ENCODE measurements at regions not wholly inside any gene's neighbourhood (a gene's known extent, or its start where the extent isn't known, plus 50 kb on each side); places are given as distances from the start of the nearest gene placed in this dataset.

DNA sequence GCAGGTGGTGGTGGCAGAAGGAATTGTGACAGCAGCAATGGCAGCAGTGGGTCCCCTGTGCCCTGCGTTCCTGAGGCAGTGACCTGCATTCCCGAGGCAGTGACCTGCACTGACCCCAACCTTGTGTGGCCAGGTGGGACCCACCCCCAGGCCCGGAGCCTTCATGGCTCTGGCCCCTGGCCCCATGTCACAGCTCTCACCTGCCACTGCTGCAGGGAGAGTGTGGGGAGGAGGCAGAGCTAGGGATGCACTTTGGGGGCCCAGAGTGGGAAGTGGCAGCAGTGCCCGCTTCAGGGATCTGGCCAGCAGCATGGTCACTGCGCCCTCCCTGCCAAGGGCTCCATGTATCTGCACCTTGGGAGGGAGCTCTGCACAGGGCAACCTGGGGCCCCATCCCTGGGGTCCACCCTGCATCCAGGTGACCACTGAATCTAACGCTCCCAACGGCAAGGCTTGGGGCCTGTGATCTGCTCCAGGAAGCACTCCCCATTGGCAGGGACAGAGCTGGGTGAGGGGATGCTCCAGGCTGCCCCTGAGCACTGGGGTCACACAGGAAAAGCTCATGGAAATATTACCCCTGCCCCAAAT lies 618.6 kb downstream of the RWDD3 start:
- TF ChIP-seq, protein P1, sequence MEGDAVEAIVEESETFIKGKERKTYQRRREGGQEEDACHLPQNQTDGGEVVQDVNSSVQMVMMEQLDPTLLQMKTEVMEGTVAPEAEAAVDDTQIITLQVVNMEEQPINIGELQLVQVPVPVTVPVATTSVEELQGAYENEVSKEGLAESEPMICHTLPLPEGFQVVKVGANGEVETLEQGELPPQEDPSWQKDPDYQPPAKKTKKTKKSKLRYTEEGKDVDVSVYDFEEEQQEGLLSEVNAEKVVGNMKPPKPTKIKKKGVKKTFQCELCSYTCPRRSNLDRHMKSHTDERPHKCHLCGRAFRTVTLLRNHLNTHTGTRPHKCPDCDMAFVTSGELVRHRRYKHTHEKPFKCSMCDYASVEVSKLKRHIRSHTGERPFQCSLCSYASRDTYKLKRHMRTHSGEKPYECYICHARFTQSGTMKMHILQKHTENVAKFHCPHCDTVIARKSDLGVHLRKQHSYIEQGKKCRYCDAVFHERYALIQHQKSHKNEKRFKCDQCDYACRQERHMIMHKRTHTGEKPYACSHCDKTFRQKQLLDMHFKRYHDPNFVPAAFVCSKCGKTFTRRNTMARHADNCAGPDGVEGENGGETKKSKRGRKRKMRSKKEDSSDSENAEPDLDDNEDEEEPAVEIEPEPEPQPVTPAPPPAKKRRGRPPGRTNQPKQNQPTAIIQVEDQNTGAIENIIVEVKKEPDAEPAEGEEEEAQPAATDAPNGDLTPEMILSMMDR (IDR thresholded peaks at IDR 0.05) = no peak
- H3K27ac ChIP-seq (ENCODE audit: low read length) = no peak overlapping the region
- no peaks in the 10 kb centered on the region for H3K4me1 ChIP-seq (ENCODE audit: control insufficient read depth, insufficient read depth, low read length)
- no peak for DNase-seq
- no peak overlapping the region for H3K4me3 Mint-ChIP-seq
- H3K36me3 Mint-ChIP-seq = no peaks in the 10 kb centered on the region
- H3K36me3 ChIP-seq (ENCODE audit: control insufficient read depth, insufficient read depth, low read length) = no peaks in the 10 kb centered on the region
- 92% methylated on average over 7 of the region's 7 CpGs for WGBS (ENCODE audit: insufficient coverage)
- H3K9me3 ChIP-seq (ENCODE audit: control insufficient read depth, insufficient read depth, low read length) = peaks cover 12% of the 10 kb centered on the region
- intact Hi-C loops (cut with micrococcal nuclease) = no loop called here
- H3K4me3 ChIP-seq (ENCODE audit: low read length) = no peak overlapping the region
- no peaks in the 10 kb centered on the region for H3K27me3 Mint-ChIP-seq (ENCODE audit: low read depth in 2 of 2)
- no peaks in the 10 kb centered on the region for H3K4me1 Mint-ChIP-seq
- H3K27ac Mint-ChIP-seq = no peak overlapping the region
- no peak for ATAC-seq
- peaks cover 6 to 12% of the 10 kb centered on the region in 2 donors for H3K9me3 Mint-ChIP-seq
- no peaks in the 10 kb centered on the region for H3K27me3 ChIP-seq (ENCODE audit: control insufficient read depth, insufficient read depth, low read length)

DNA sequence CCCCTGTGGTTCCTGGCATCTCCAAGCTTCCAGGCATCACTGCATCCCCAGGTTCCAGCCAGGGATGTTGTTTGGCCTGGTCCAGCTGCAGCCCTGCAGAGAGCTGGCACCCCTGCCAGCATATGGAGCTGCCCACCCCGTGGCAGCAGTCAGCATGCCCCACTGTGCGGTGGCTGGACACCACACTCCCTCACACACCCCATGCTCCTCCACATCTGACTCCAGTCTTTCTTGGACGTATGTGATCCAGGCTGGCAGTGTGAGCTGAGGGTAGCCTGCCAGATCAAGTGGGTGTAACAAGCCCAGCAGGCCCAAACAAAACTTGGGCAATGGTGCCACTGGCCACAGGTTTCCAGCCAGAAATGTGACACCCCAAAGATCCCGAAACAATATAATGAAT lies 620.4 kb downstream of the RWDD3 start:
- H3K27ac Mint-ChIP-seq = no peak overlapping the region
- TF ChIP-seq, protein P1 (IDR thresholded peaks at IDR 0.05) = no peak
- intact Hi-C loops (cut with micrococcal nuclease) = no loop called here
- no peaks in the 10 kb centered on the region for H3K4me1 Mint-ChIP-seq
- 89% methylated on average over 3 of the region's 4 CpGs for WGBS (ENCODE audit: insufficient coverage)
- H3K9me3 ChIP-seq (ENCODE audit: control insufficient read depth, insufficient read depth, low read length) = peaks cover 12% of the 10 kb centered on the region
- DNase-seq (no peak), ATAC-seq (no peak)
- H3K36me3 Mint-ChIP-seq = no peaks in the 10 kb centered on the region
- H3K36me3 ChIP-seq (ENCODE audit: control insufficient read depth, insufficient read depth, low read length) = no peaks in the 10 kb centered on the region
- no peaks in the 10 kb centered on the region for H3K4me1 ChIP-seq (ENCODE audit: control insufficient read depth, insufficient read depth, low read length)
- H3K4me3 Mint-ChIP-seq = no peak overlapping the region
- H3K4me3 ChIP-seq (ENCODE audit: low read length) = no peak overlapping the region
- H3K27ac ChIP-seq (ENCODE audit: low read length) = no peak overlapping the region
- H3K27me3 Mint-ChIP-seq (ENCODE audit: low read depth in 2 of 2) = no peaks in the 10 kb centered on the region
- H3K9me3 Mint-ChIP-seq = peaks cover 4 to 6% of the 10 kb centered on the region in 2 donors
- no peaks in the 10 kb centered on the region for H3K27me3 ChIP-seq (ENCODE audit: control insufficient read depth, insufficient read depth, low read length)

DNA sequence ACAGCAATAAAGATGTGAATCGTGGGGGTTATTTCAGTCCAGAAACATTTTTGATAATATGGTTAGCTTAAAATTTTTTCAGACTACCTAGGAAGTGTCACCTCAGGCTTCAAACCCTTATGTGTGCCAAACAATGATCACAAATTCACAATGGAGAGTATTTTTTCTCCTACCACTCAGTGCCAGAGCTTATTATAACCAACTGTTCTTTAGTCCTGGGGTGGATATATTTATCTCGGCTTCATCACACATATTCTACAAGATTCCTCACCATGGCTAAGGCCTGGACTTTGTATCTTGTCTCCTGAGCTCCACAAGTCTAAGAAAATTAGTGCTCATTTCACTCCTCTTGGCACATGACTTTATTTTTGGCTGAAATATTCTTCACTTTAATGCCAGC lies 629.1 kb downstream of the RWDD3 start:
- ATAC-seq (no peak), DNase-seq (no peak)
- Histone ChIP-seq H3K27ac (ENCODE audit: low read length) (no peak overlapping the region), H3K27me3 (ENCODE audit: control insufficient read depth, insufficient read depth, low read length) (no peaks in the 10 kb centered on the region), H3K36me3 (ENCODE audit: control insufficient read depth, insufficient read depth, low read length) (no peaks in the 10 kb centered on the region), H3K4me3 (ENCODE audit: low read length) (no peak overlapping the region), H3K9me3 (ENCODE audit: control insufficient read depth, insufficient read depth, low read length) (peaks cover 2% of the 10 kb centered on the region), H3K4me1 (ENCODE audit: control insufficient read depth, insufficient read depth, low read length) (no peaks in the 10 kb centered on the region)
- TF ChIP-seq, protein P1 (IDR thresholded peaks at IDR 0.05) = no peak
- intact Hi-C loops (cut with micrococcal nuclease) = no loop called here
- Mint-ChIP-seq H3K27me3 (ENCODE audit: low read depth in 2 of 2) (no peaks in the 10 kb centered on the region), H3K27ac (no peak overlapping the region), H3K4me3 (no peak overlapping the region), H3K4me1 (no peaks in the 10 kb centered on the region), H3K36me3 (peaks cover 15% of the 10 kb centered on the region), H3K9me3 (peaks cover 20 to 21% of the 10 kb centered on the region in 2 donors)
- WGBS (ENCODE audit: insufficient coverage) = 83% methylated on average over 1 of the region's 2 CpGs

DNA sequence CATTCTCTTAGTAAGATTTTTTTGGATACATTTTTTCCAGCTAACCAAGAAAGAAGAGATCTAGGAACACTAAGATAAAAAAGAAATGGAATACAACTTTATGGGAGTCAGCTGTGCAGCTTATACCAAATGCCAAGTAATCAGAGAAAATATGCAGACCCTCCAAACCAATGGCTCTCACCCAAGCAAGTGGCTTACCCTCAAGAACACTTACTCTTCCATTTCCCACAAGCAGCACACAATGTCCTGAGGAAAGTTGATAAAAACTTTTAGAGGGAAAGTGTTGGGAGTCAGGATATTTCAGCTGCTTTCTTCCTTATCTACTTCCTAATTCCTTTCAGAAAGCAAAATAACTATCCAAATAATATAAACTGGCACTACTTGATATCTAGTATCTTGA lies 631.8 kb downstream of the RWDD3 start:
- no peak overlapping the region for H3K4me3 Mint-ChIP-seq
- TF ChIP-seq, protein P1 (IDR thresholded peaks at IDR 0.05) = no peak

More for the DNA sequence above, 631.8 kb downstream of the RWDD3 start:
- no peak for DNase-seq
- Mint-ChIP-seq H3K4me1 (no peaks in the 10 kb centered on the region), H3K27ac (no peak overlapping the region), H3K27me3 (ENCODE audit: low read depth in 2 of 2) (no peaks in the 10 kb centered on the region), H3K9me3 (peaks cover 15 to 22% of the 10 kb centered on the region in 2 donors), H3K36me3 (peaks cover 15% of the 10 kb centered on the region)
- no peak overlapping the region for H3K4me3 ChIP-seq (ENCODE audit: low read length)
- H3K27me3 ChIP-seq (ENCODE audit: control insufficient read depth, insufficient read depth, low read length) = no peaks in the 10 kb centered on the region
- H3K9me3 ChIP-seq (ENCODE audit: control insufficient read depth, insufficient read depth, low read length) = peaks cover 2% of the 10 kb centered on the region
- intact Hi-C loops (cut with micrococcal nuclease) = no loop called here
- no peaks in the 10 kb centered on the region for H3K4me1 ChIP-seq (ENCODE audit: control insufficient read depth, insufficient read depth, low read length)
- no peak overlapping the region for H3K27ac ChIP-seq (ENCODE audit: low read length)
- no peaks in the 10 kb centered on the region for H3K36me3 ChIP-seq (ENCODE audit: control insufficient read depth, insufficient read depth, low read length)
- ATAC-seq = no peak
